ENCODE measurements at regions not wholly inside any gene's neighbourhood (a gene's known extent, or its start where the extent isn't known, plus 50 kb on each side); places are given as distances from the start of the nearest gene placed in this dataset.

DNA sequence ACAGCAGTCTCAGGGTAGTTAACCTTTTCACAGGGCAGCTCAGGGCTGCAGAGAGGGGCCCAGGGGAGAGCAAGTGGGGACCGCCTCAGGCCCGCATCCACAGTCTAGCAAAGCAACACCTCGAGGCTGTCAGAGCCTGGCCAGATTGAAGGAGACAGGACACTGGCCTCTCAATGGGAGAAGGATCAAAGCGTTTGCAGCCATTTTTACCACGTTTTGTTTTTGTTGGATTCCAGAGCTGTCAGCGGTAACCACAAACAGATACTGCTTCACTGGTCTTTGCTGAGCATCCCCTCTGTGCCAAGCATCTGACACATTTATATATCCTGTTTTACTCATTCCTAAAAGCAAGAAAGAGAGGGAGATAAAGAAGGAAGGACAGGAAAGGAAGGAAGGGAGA is 153.8 kb downstream of the SHQ1 start:
- TF ChIP-seq EZH2phosphoT487 (conservative IDR thresholded peaks at IDR 0.05; ENCODE audit: low read length): no peak
- TF ChIP-seq, protein P1, sequence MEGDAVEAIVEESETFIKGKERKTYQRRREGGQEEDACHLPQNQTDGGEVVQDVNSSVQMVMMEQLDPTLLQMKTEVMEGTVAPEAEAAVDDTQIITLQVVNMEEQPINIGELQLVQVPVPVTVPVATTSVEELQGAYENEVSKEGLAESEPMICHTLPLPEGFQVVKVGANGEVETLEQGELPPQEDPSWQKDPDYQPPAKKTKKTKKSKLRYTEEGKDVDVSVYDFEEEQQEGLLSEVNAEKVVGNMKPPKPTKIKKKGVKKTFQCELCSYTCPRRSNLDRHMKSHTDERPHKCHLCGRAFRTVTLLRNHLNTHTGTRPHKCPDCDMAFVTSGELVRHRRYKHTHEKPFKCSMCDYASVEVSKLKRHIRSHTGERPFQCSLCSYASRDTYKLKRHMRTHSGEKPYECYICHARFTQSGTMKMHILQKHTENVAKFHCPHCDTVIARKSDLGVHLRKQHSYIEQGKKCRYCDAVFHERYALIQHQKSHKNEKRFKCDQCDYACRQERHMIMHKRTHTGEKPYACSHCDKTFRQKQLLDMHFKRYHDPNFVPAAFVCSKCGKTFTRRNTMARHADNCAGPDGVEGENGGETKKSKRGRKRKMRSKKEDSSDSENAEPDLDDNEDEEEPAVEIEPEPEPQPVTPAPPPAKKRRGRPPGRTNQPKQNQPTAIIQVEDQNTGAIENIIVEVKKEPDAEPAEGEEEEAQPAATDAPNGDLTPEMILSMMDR (IDR thresholded peaks at IDR 0.05; ENCODE audit: insufficient read depth, low read length, poor library complexity, severe bottlenecking): no peak
- no peak overlapping the region for H3K27ac ChIP-seq (ENCODE audit: low read depth, low read length)
- H3K27me3 ChIP-seq (ENCODE audit: low read length): no peaks in the 10 kb centered on the region
- H3K4me3 ChIP-seq (ENCODE audit: insufficient read depth, low read length, poor library complexity, severe bottlenecking): no peak overlapping the region
- H3K9me2 ChIP-seq (replicated peaks; ENCODE audit: insufficient read depth, low read length): no peaks in the 10 kb centered on the region
- no peaks in the 10 kb centered on the region for H3F3A ChIP-seq (ENCODE audit: insufficient read depth)
- H3K9me3 ChIP-seq (ENCODE audit: insufficient read depth, low read length): no peaks in the 10 kb centered on the region
- H4K20me1 ChIP-seq (ENCODE audit: low read depth, low read length): no peaks in the 10 kb centered on the region
- H3K36me3 ChIP-seq (ENCODE audit: low read length): no peaks in the 10 kb centered on the region
- H3K9ac ChIP-seq (ENCODE audit: low read length): no peak overlapping the region
- no peak overlapping the region for H3K4me2 ChIP-seq (ENCODE audit: low read depth, low read length, poor library complexity, severe bottlenecking)
- H3K79me2 ChIP-seq (ENCODE audit: insufficient read depth, low read length): no peaks in the 10 kb centered on the region
- H2AFZ ChIP-seq (ENCODE audit: low read depth, low read length, severe bottlenecking): no peak overlapping the region

DNA sequence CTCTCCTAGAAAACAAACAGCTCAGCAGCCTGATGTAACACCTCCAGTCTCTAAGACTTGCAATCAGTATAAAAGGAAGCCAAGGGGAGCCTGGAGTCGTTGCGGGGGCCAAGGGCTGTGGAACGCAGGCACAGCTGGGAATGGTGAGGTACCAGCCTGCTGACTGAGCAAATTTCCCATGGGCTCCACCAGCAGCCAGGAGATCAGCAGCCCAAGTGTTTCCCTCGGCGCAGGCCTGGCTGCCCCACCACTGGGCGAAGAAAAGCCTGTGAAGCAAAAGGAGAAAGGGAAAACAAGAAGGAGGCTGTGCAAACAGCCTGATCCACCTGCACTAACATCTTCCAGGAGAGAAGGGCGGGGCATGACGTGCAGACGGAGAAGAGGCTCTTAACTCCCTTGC is 155.3 kb downstream of the SHQ1 start:
- no peak overlapping the region for H3K4me3 ChIP-seq (ENCODE audit: insufficient read depth, low read length, poor library complexity, severe bottlenecking)

DNA sequence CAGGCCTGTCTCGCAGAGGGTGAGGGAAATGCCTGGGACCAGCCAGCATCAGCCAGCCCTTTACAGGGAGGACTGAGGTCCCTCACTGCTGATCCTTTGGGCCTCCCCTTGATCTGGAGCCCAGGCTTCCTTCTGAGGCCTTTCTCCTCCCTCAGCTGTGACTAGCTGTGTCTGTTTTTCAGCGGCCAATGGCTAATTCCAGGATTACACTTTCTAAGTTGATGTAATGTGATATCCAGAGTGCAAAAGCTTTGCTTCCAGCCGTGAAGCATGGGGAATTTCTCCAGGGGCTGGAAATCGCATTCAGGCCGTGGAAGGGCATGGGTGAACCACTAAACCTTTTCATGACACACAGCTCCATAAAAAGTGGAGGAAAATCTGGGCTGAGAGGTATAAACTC is 157.6 kb downstream of the SHQ1 start:
- no peaks in the 10 kb centered on the region for H3K79me2 ChIP-seq (ENCODE audit: insufficient read depth, low read length)
- no peak for TF ChIP-seq EZH2phosphoT487 (conservative IDR thresholded peaks at IDR 0.05; ENCODE audit: low read length)
- TF ChIP-seq, protein P1 (IDR thresholded peaks at IDR 0.05; ENCODE audit: insufficient read depth, low read length, poor library complexity, severe bottlenecking): no peak
- no peak overlapping the region for H3K4me2 ChIP-seq (ENCODE audit: low read depth, low read length, poor library complexity, severe bottlenecking)
- no peaks in the 10 kb centered on the region for H4K20me1 ChIP-seq (ENCODE audit: low read depth, low read length)
- no peaks in the 10 kb centered on the region for H3K9me2 ChIP-seq (replicated peaks; ENCODE audit: insufficient read depth, low read length)
- H3K9ac ChIP-seq (ENCODE audit: low read length): no peak overlapping the region
- no peaks in the 10 kb centered on the region for H3K36me3 ChIP-seq (ENCODE audit: low read length)
- no peak overlapping the region for H3K4me3 ChIP-seq (ENCODE audit: insufficient read depth, low read length, poor library complexity, severe bottlenecking)
- H3K9me3 ChIP-seq (ENCODE audit: insufficient read depth, low read length): no peaks in the 10 kb centered on the region
- no peaks in the 10 kb centered on the region for H3F3A ChIP-seq (ENCODE audit: insufficient read depth)
- no peak overlapping the region for H3K27ac ChIP-seq (ENCODE audit: low read depth, low read length)
- H2AFZ ChIP-seq (ENCODE audit: low read depth, low read length, severe bottlenecking): no peak overlapping the region
- no peaks in the 10 kb centered on the region for H3K27me3 ChIP-seq (ENCODE audit: low read length)

More for the DNA sequence above, 155.3 kb downstream of the SHQ1 start:
- Histone ChIP-seq H4K20me1 (ENCODE audit: low read depth, low read length) (no peaks in the 10 kb centered on the region), H3K9me3 (ENCODE audit: insufficient read depth, low read length) (no peaks in the 10 kb centered on the region), H3K9ac (ENCODE audit: low read length) (no peak overlapping the region), H3K79me2 (ENCODE audit: insufficient read depth, low read length) (no peaks in the 10 kb centered on the region), H3K36me3 (ENCODE audit: low read length) (no peaks in the 10 kb centered on the region), H3K27ac (ENCODE audit: low read depth, low read length) (no peak overlapping the region), H3F3A (ENCODE audit: insufficient read depth) (no peaks in the 10 kb centered on the region), H2AFZ (ENCODE audit: low read depth, low read length, severe bottlenecking) (no peak overlapping the region), H3K4me2 (ENCODE audit: low read depth, low read length, poor library complexity, severe bottlenecking) (no peak overlapping the region), H3K27me3 (ENCODE audit: low read length) (no peaks in the 10 kb centered on the region), H3K9me2 (replicated peaks; ENCODE audit: insufficient read depth, low read length) (no peaks in the 10 kb centered on the region)
- TF ChIP-seq, protein P1 (IDR thresholded peaks at IDR 0.05; ENCODE audit: insufficient read depth, low read length, poor library complexity, severe bottlenecking): no peak
- no peak for TF ChIP-seq EZH2phosphoT487 (conservative IDR thresholded peaks at IDR 0.05; ENCODE audit: low read length)

Measured in SU-DHL-6 (cell line).